Thyroid gland (tissue), 4 donors: ENCODE measurements at regions not wholly inside any gene's neighbourhood (a gene's known extent, or its start where the extent isn't known, plus 50 kb on each side); places are given as distances from the start of the nearest gene placed in this dataset.

Source experiments
- POLR2A ChIP-seq, 2 donors: fragments of 450-650 bp; IDR thresholded peaks; one replicate each; pipeline ENCODE4 v1.6.1; 2017; ENCODE audit warnings: antibody characterized with exemption in 2 of 2, mild to moderate bottlenecking in 2 of 2, moderate library complexity in 1 of 2
- TF ChIP-seq, protein P1 (sequence below), 6 experiments: fragments of 200-600 bp in 3 of 6; fragments of 450-650 bp in 3 of 6; sonication (generic) in 3 of 6; IDR thresholded peaks; one replicate each; pipeline ENCODE4 v1.5.1; 2016 to 2019; ENCODE audit warnings: antibody characterized with exemption in 6 of 6, mild to moderate bottlenecking in 2 of 6, inconsistent platforms in 1 of 6, moderate library complexity in 1 of 6

DNA sequence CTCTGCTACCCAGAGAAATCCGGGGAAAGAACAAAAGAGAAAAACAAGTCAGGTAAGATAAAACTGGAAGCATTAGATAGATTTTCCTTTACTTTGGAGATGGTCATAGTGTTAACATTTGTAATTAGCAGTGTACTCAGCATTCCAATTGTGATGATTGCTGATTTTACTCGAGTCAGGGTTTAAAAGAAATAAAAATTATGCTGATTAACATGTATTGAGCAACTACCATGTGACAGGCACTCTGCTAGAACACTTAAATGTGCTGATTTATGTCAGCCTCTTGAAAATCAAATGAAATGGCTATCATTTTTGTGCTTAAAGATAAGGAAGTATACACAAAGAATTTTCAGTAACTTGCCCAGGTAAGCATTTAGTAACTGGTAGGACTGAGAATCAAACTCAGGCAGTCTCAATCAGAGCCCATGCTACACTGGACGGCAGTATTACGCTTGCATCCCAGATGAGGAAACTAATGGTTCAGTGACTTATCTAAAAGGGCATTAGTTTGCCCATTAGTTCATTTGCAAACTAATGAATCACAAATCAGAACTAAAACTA, 735.1 kb upstream of the SORCS1 start:
- TF ChIP-seq, protein P1, sequence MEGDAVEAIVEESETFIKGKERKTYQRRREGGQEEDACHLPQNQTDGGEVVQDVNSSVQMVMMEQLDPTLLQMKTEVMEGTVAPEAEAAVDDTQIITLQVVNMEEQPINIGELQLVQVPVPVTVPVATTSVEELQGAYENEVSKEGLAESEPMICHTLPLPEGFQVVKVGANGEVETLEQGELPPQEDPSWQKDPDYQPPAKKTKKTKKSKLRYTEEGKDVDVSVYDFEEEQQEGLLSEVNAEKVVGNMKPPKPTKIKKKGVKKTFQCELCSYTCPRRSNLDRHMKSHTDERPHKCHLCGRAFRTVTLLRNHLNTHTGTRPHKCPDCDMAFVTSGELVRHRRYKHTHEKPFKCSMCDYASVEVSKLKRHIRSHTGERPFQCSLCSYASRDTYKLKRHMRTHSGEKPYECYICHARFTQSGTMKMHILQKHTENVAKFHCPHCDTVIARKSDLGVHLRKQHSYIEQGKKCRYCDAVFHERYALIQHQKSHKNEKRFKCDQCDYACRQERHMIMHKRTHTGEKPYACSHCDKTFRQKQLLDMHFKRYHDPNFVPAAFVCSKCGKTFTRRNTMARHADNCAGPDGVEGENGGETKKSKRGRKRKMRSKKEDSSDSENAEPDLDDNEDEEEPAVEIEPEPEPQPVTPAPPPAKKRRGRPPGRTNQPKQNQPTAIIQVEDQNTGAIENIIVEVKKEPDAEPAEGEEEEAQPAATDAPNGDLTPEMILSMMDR (IDR thresholded peaks at IDR 0.05): no peak
- TF ChIP-seq POLR2A (IDR thresholded peaks at IDR 0.05): no peak
